OCI-LY7 (cell line): ENCODE measurements at regions not wholly inside any gene's neighbourhood (a gene's known extent, or its start where the extent isn't known, plus 50 kb on each side); places are given as distances from the start of the nearest gene placed in this dataset.

ENCODE experiments used
- BruUV-seq: library from RNA; stranded (reverse); fragments of 400-500 nt; replicated peaks from 2 replicates; lab custom pipeline; 2021; lab: Mats Ljungman, UMichigan
- CTCF ChIA-PET: fragments of 300-600 bp; sonication (Branson Sonifier 250); formaldehyde crosslinking; loops from one replicate; lab custom pipeline; 2022; ENCODE audit warnings: antibody characterized with exemption; ENCODE audit not compliant: unreplicated experiment; lab: Charles Lee
- POLR2A ChIA-PET: fragments of 300-600 bp; sonication (Branson Sonifier 250); formaldehyde crosslinking; loops from one replicate; lab custom pipeline; 2022; ENCODE audit warnings: antibody characterized with exemption; lab: Charles Lee
- DNase-seq: peaks from one replicate; pipeline ENCODE4 v3.0.0-alpha.2; 2015; ENCODE audit warnings: low spot score
- H2AFZ ChIP-seq: fragments of 200-600 bp; sonication (generic), shearing (Covaris generic); 2 replicates; pipeline ENCODE4 v1.6.1; 2014; ENCODE audit warnings: mild to moderate bottlenecking, antibody characterized with exemption, low read length, moderate library complexity
- H3K27ac ChIP-seq: fragments of 200-600 bp; sonication (generic); 2 replicates; pipeline ENCODE4 v1.5.1; 2014; ENCODE audit warnings: mixed run types, low read depth, mild to moderate bottlenecking, moderate library complexity, low read length, inconsistent platforms; ENCODE audit not compliant: poor library complexity, severe bottlenecking
- H3K36me3 ChIP-seq: fragments of 200-600 bp; sonication (generic); 2 replicates; pipeline ENCODE4 v1.6.1; 2014; ENCODE audit warnings: mild to moderate bottlenecking, antibody characterized with exemption, low read length, moderate library complexity, mixed read lengths; ENCODE audit not compliant: insufficient read depth
- H3K4me1 ChIP-seq: fragments of 200-600 bp; sonication (generic); 2 replicates; pipeline ENCODE4 v1.5.1; 2014; ENCODE audit warnings: mild to moderate bottlenecking, low read length; ENCODE audit not compliant: insufficient read depth, poor library complexity, severe bottlenecking
- H3K4me2 ChIP-seq: fragments of 200-600 bp; sonication (generic); 2 replicates; pipeline ENCODE4 v1.6.1; 2014; ENCODE audit warnings: mild to moderate bottlenecking, low read length
- H3K4me3 ChIP-seq: fragments of 200-600 bp; sonication (generic); 2 replicates; pipeline ENCODE4 v1.5.1; 2014; ENCODE audit warnings: mild to moderate bottlenecking, low read depth, low read length; ENCODE audit not compliant: poor library complexity, severe bottlenecking
- H3K79me2 ChIP-seq: fragments of 200-600 bp; sonication (generic); 2 replicates; pipeline ENCODE4 v1.6.1; 2016; ENCODE audit warnings: low read depth, mild to moderate bottlenecking, low read length, moderate library complexity, mixed read lengths; ENCODE audit not compliant: insufficient read depth
- H3K9me2 ChIP-seq: fragments of 200-600 bp; sonication (generic); 2 replicates; pipeline ENCODE4 v1.6.1; 2016; ENCODE audit warnings: mild to moderate bottlenecking, low read length, mixed read lengths; ENCODE audit not compliant: insufficient read depth
- H3K9me3 ChIP-seq: fragments of 200-600 bp; sonication (generic); 2 replicates; pipeline ENCODE4 v1.6.1; 2014; ENCODE audit warnings: mild to moderate bottlenecking, mixed run types, low read length, mixed read lengths
- H4K20me1 ChIP-seq: fragments of 200-600 bp; sonication (generic); 2 replicates; pipeline ENCODE4 v1.6.1; 2014; ENCODE audit warnings: mild to moderate bottlenecking, antibody characterized with exemption, low read length, moderate library complexity, mixed read lengths; ENCODE audit not compliant: insufficient read depth
- CTCF ChIP-seq: fragments of 200-600 bp; sonication (generic); conservative IDR thresholded peaks from 2 replicates; pipeline ENCODE4 v1.5.1; 2014; ENCODE audit warnings: mild to moderate bottlenecking, antibody characterized with exemption, low read length, moderate library complexity, mixed read lengths
- EZH2phosphoT487 ChIP-seq: fragments of 200-600 bp; sonication (generic); IDR thresholded peaks from 2 replicates; pipeline ENCODE4 v1.6.1; 2018; ENCODE audit warnings: low read depth, borderline replicate concordance, mild to moderate bottlenecking, mixed run types, antibody characterized with exemption, low read length, moderate library complexity, mixed read lengths
- intact Hi-C: fragments of 100-400 bp; cut with micrococcal nuclease; formaldehyde crosslinking; loops from one replicate; pipeline ENCODE4 v1.10.0; 2022; ENCODE audit not compliant: unreplicated experiment

- no TSS peak for BruUV-seq
- intact Hi-C loops, result no loop called here
- ChIA-PET POLR2A (no interaction called here), CTCF (no interaction called here)
- H3K4me2 ChIP-seq, result no peak overlapping the region
- H4K20me1 ChIP-seq, result no peaks in the 10 kb centered on the region
- no peak overlapping the region for H3K4me3 ChIP-seq
- no peak overlapping the region for H3K27ac ChIP-seq
- peaks cover 5% of the 10 kb centered on the region; the same call in 1 of the 2 replicates for H3K9me3 ChIP-seq
- no peaks in the 10 kb centered on the region for H3K36me3 ChIP-seq
- H3K9me2 ChIP-seq, result no peaks in the 10 kb centered on the region
- TF ChIP-seq EZH2phosphoT487 (no peak), CTCF (no peak)
- no peak overlapping the region for H2AFZ ChIP-seq
- H3K79me2 ChIP-seq, result no peaks in the 10 kb centered on the region
- no peaks in the 10 kb centered on the region for H3K4me1 ChIP-seq
- no peak for DNase-seq
Measured at GRCh38 chr12:105637470-105637869, 307.0 kb downstream of the C12orf75 start.

GRCh38 chr12:105640761-105641160, 310.3 kb downstream of the C12orf75 start:
- no TSS peak for BruUV-seq
- Histone ChIP-seq H3K9me3 (peaks cover 5% of the 10 kb centered on the region; the same call in 1 of the 2 replicates), H3K4me3 (no peak overlapping the region), H3K79me2 (no peaks in the 10 kb centered on the region), H3K4me1 (no peaks in the 10 kb centered on the region), H4K20me1 (no peaks in the 10 kb centered on the region), H2AFZ (no peak overlapping the region), H3K36me3 (no peaks in the 10 kb centered on the region), H3K4me2 (no peak overlapping the region), H3K9me2 (no peaks in the 10 kb centered on the region), H3K27ac (no peak overlapping the region)
- POLR2A ChIA-PET, result no interaction called here
- DNase-seq, result no peak
- CTCF ChIA-PET, result no interaction called here
- intact Hi-C loops, result no loop called here
- TF ChIP-seq EZH2phosphoT487 (no peak), CTCF (no peak)

- H3K79me2 ChIP-seq, result no peaks in the 10 kb centered on the region
- POLR2A ChIA-PET, result no interaction called here
- no peak overlapping the region for H3K27ac ChIP-seq
- H2AFZ ChIP-seq, result no peak overlapping the region
- H3K4me1 ChIP-seq, result no peaks in the 10 kb centered on the region
- no TSS peak for BruUV-seq
- no peaks in the 10 kb centered on the region for H3K9me2 ChIP-seq
- TF ChIP-seq EZH2phosphoT487 (no peak), CTCF (no peak)
- intact Hi-C loops, result no loop called here
- CTCF ChIA-PET, result interaction anchor here (0.6 kb wide), 1 partner anchor 471 kb away, joined by 3 read pairs; no protein-coding TSS in a partner anchor
- no peak for DNase-seq
- no peak overlapping the region for H3K4me3 ChIP-seq
- no peak overlapping the region for H3K4me2 ChIP-seq
- no peaks in the 10 kb centered on the region for H4K20me1 ChIP-seq
- no peaks in the 10 kb centered on the region for H3K36me3 ChIP-seq
- H3K9me3 ChIP-seq, result peaks cover 5% of the 10 kb centered on the region; the same call in 1 of the 2 replicates
Measured at GRCh38 chr12:105641749-105642148, 311.3 kb downstream of the C12orf75 start.
